SJSA1 (cell line): ENCODE measurements at regions not wholly inside any gene's neighbourhood (a gene's known extent, or its start where the extent isn't known, plus 50 kb on each side); places are given as distances from the start of the nearest gene placed in this dataset.

ENCODE experiments used
- DNase-seq, 2 experiments: peaks; one replicate each; pipeline ENCODE4 v3.0.0-alpha.2; 2015 to 2020; ENCODE audit warnings: low spot score in 2 of 2, low read depth in 1 of 2
- H3K27ac ChIP-seq: fragments of 250-450 bp; sonication (Bioruptor Pico); 2 replicates; pipeline ENCODE4 v1.5.1; 2020; ENCODE audit warnings: mild to moderate bottlenecking, moderate library complexity
- H3K27me3 ChIP-seq: fragments of 250-450 bp; sonication (Bioruptor Pico); replicated peaks from 2 replicates; pipeline ENCODE4 v1.5.1; 2020; ENCODE audit warnings: mild to moderate bottlenecking, moderate library complexity
- H3K36me3 ChIP-seq: fragments of 250-450 bp; sonication (Bioruptor Pico); 2 replicates; pipeline ENCODE4 v1.5.1; 2020; ENCODE audit warnings: mild to moderate bottlenecking
- H3K4me1 ChIP-seq: fragments of 250-450 bp; sonication (Bioruptor Pico); replicated peaks from 2 replicates; pipeline ENCODE4 v1.6.1; 2021; ENCODE audit warnings: mild to moderate bottlenecking
- H3K4me3 ChIP-seq: fragments of 250-450 bp; sonication (Bioruptor Pico); 2 replicates; pipeline ENCODE4 v1.5.1; 2020; ENCODE audit warnings: mild to moderate bottlenecking
- H3K9me3 ChIP-seq: fragments of 250-450 bp; sonication (Bioruptor Pico); replicated peaks from 2 replicates; pipeline ENCODE4 v1.5.1; 2020; ENCODE audit warnings: mild to moderate bottlenecking

DNA sequence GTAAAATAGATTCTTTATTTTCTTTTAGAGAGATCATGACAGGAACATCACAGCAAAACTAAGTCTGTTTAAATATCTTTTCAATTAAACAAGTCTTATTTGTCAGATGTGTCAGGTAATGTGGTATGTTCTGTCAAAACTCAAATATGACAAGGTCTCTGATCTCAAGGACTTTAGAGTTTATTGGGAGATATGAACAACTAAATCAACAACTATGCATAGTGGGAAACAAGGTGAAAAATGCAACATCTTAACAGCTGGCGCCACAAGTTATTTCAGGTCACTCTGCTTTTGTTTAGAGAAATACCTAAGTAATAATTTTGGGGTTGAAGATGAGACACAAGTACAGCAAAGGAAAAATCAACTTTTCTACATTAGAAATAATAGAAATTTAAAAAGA, 779.4 kb upstream of the ADGRL4 start:
- no peaks in the 10 kb centered on the region for H3K9me3 ChIP-seq
- no peak overlapping the region for H3K4me3 ChIP-seq
- DNase-seq, result no peak

DNA sequence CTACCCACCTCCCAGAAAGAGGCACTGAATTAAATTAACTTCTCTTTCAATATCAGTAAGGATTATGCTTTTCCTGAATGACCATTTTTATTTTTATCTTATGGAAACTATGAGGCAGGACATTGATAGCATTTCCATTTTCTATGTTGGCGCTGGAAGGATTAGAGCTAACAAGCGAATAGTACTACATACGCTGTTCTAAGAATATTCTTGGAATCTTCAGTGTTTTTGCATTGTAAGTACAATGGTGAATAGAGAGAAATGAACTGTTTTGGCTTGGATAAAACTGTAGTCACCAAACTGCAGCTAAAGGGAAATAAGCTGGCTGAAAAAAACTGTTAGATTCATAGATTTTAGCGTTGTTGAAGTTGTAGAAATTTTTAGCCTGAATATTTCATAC, 779.0 kb upstream of the ADGRL4 start:
- Histone ChIP-seq H3K27ac (no peak overlapping the region), H3K9me3 (no peaks in the 10 kb centered on the region), H3K4me3 (no peak overlapping the region), H3K27me3 (no peaks in the 10 kb centered on the region), H3K4me1 (no peaks in the 10 kb centered on the region), H3K36me3 (no peaks in the 10 kb centered on the region)
- DNase-seq, result no peak

More for the DNA sequence above, 779.4 kb upstream of the ADGRL4 start:
- Histone ChIP-seq H3K36me3 (no peaks in the 10 kb centered on the region), H3K27me3 (no peaks in the 10 kb centered on the region), H3K27ac (no peak overlapping the region), H3K4me1 (no peaks in the 10 kb centered on the region)

DNA sequence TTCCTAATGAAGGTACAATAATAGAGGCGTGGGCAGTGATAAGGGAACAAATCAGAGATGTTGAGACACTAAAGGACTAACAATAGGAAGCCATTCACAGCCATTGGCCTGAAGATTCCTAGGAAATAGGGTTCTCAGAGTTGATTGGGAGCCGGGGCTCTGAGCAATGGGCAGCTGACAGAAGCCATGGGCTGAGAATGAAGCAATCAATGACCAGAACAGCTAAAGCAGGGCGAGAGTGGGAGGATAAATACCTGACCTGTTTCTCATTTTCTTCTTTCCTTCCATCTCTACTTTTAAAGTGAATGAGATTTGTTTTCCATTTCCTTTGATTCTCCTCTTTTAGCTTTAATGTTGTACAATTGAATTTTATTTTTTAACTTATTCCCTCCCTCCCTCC, 774.7 kb upstream of the ADGRL4 start:
- no peak for DNase-seq
- H3K27me3 ChIP-seq, result no peaks in the 10 kb centered on the region

DNA sequence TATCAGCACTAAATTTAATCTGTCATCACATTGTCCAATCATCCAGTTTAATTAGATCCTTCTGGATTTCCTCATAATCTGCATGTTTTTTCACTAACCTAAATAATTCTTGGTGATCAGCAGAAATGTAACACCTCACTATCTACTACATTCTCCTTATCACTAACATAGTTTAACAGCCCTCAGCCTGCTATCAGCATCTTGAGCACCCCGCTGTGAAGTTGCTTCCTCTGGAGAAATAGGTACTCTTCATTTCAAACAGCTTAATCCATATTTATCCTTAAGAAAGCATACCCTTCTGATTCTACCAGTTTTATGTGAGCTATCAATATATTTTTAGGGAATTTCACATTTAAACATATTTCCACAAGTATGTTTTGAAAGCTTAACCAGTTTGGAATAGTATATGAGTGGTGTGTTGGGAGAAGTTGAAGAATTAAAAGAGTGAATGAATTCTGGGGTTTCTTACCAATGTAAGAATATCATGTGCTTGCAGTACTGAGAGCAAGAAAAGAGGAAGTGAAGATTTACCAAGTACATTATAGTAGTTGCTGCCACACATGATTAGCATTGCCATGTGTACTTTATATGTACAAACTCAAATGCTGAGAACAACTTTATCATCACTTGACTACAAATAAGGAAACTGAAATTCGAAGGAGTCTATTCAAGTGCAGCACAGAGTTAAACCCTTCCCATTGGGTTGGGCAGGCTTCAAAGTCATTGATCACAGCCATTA, 771.1 kb upstream of the ADGRL4 start:
- H3K36me3 ChIP-seq, result no peaks in the 10 kb centered on the region
- H3K27ac ChIP-seq, result no peak overlapping the region
- no peak for DNase-seq
- no peaks in the 10 kb centered on the region for H3K9me3 ChIP-seq
- H3K4me3 ChIP-seq, result no peak overlapping the region
- no peaks in the 10 kb centered on the region for H3K27me3 ChIP-seq
- no peaks in the 10 kb centered on the region for H3K4me1 ChIP-seq

More for the DNA sequence above, 774.7 kb upstream of the ADGRL4 start:
- Histone ChIP-seq H3K27ac (no peak overlapping the region), H3K9me3 (no peaks in the 10 kb centered on the region), H3K36me3 (no peaks in the 10 kb centered on the region), H3K4me1 (no peaks in the 10 kb centered on the region), H3K4me3 (no peak overlapping the region)

DNA sequence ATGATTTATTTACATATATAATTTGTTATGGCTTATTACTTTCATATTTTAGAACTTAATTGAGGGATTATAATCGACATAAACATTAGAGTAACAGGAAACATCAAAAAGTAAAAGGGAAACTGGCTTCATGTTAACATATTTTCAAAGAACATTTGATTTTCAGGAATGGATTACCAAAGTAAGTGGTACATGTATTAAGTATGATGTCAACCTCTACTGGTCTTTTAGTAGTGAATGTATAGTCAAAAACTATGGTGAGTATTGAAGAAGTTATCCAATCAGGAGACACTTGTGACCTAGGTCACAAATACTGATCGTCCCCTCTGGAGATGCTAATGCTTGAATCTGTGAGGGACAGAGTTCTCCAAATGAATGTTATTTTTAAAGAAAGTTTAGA, 768.9 kb upstream of the ADGRL4 start:
- no peak for DNase-seq
- H3K4me3 ChIP-seq, result no peak overlapping the region
- H3K9me3 ChIP-seq, result no peaks in the 10 kb centered on the region
- no peaks in the 10 kb centered on the region for H3K27me3 ChIP-seq
- no peak overlapping the region for H3K27ac ChIP-seq
- H3K4me1 ChIP-seq, result no peaks in the 10 kb centered on the region
- no peaks in the 10 kb centered on the region for H3K36me3 ChIP-seq

DNA sequence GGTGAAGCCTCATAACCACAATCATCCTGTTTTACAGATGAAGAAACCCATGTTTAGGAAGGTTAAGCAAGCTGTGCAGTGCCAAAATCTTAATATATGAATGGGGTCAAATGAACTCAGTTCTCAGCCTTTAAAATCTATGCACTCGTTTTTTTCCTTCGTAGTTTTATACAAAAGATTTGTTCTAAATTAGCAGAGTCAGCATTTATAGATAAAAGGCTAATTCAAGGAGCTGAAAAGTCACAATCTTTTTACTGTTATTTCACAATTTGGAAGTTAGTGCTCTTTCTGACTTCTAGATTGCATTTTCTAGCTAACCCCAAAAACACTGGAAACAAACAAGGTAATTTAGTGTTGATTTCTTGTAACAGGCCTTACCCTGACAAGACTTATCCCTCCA, 766.9 kb upstream of the ADGRL4 start:
- no peaks in the 10 kb centered on the region for H3K4me1 ChIP-seq
- H3K36me3 ChIP-seq, result no peaks in the 10 kb centered on the region
- no peak overlapping the region for H3K27ac ChIP-seq
- H3K9me3 ChIP-seq, result no peaks in the 10 kb centered on the region
- no peak for DNase-seq
- no peaks in the 10 kb centered on the region for H3K27me3 ChIP-seq
- H3K4me3 ChIP-seq, result no peak overlapping the region

DNA sequence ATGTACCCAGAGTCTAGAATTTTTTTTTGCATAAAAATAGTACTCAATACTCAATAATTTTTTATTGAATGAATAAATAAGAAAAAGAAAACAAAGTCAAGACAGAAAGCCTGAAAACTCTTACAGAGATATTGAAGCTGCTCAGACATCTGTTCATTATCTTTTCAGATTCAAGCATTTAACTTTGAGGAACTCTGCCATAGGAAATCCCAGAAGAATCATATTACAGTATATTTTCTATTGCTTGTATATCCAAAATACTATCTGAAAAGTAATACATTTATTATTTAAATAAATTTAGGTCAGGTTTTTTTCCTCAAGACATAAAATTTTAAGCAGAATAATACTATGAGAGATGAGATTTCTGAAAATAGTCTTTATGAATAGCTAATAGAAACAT, 755.9 kb upstream of the ADGRL4 start:
- Histone ChIP-seq H3K4me3 (no peak overlapping the region), H3K4me1 (no peaks in the 10 kb centered on the region), H3K27me3 (no peaks in the 10 kb centered on the region), H3K36me3 (no peaks in the 10 kb centered on the region), H3K9me3 (no peaks in the 10 kb centered on the region), H3K27ac (no peak overlapping the region)
- DNase-seq, result no peak

DNA sequence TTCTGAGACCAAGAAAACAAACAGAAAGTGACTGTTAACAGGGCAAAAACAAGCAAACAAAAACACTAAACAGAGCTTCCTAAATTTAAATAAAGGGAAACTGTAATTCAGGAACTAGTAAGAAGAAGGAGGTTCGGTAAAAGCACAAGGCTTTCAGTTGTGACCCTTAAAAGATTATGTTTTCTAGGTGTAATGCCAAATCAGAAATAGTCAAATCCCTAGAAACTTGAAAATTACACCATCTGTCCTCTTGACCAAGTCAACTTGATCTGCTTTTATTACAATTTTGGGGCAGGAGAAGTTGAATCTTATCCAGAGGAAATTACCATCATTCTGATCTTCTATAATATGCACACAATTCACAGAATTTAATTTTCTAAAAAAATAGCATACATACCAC, 754.0 kb upstream of the ADGRL4 start:
- no peaks in the 10 kb centered on the region for H3K36me3 ChIP-seq
- H3K9me3 ChIP-seq, result no peaks in the 10 kb centered on the region
- H3K4me1 ChIP-seq, result no peaks in the 10 kb centered on the region
- no peak overlapping the region for H3K4me3 ChIP-seq
- no peak overlapping the region for H3K27ac ChIP-seq
- no peaks in the 10 kb centered on the region for H3K27me3 ChIP-seq
- no peak for DNase-seq

DNA sequence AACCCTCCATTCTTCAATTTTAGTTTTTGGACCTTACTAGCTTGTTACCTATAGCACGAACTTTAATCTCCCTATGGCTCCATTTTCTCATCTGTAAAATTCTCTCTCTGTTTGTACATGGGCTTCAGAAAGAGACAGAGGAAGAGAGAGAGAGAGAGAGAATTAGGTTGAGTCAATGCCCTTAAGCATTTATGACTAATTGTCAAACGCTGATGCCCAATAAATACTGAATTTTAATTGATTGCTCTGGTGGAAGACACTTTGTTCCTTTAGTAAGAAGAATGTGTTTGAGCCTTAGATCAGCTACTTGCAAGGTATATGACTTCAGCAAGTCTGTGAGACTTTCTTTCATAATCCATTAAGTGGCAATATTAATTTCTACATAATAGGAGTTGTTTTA, 743.1 kb upstream of the ADGRL4 start:
- no peak for DNase-seq
- no peak overlapping the region for H3K4me3 ChIP-seq
- no peaks in the 10 kb centered on the region for H3K27me3 ChIP-seq
- H3K4me1 ChIP-seq, result no peaks in the 10 kb centered on the region
- H3K36me3 ChIP-seq, result no peaks in the 10 kb centered on the region
- no peak overlapping the region for H3K27ac ChIP-seq
- H3K9me3 ChIP-seq, result no peaks in the 10 kb centered on the region

DNA sequence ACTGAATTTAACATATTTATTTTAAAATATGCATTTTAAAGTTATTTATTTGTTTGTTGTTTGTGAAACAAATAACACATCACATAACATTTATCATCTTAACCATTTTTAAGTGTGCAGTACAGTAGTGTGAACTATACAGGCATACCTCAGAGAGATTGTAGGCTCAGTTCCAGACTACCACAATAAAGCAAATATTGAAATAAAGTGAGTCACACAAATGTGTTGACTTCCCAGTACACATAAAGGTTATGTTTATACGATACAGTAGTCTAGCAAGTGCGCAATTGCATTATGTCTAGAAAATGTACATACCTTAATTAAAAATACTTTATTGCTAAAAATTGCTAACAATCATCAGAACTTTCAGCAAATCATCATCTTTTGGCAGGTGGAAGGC, 739.4 kb upstream of the ADGRL4 start:
- Histone ChIP-seq H3K27me3 (no peaks in the 10 kb centered on the region), H3K9me3 (no peaks in the 10 kb centered on the region), H3K4me1 (no peaks in the 10 kb centered on the region), H3K4me3 (no peak overlapping the region), H3K27ac (no peak overlapping the region), H3K36me3 (no peaks in the 10 kb centered on the region)
- DNase-seq, result no peak

DNA sequence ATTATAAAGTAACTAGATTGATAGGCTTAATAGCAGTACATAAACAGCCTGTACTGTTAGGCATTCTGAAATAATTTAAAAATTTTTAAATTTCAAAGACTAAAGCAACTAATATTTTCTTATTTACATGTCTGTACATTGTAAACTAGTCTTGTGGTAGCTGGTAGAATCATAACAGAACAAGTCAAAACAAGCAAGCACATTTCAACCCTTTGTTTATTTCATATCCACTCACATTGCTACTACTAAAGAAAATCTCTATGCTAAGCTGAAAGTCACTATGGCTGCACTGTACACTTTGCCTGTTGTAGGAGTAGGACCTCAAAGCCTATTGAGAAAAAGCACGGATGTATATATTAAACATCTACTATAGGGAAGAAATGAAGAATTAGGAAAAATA, 738.2 kb upstream of the ADGRL4 start:
- Histone ChIP-seq H3K9me3 (no peaks in the 10 kb centered on the region), H3K36me3 (no peaks in the 10 kb centered on the region), H3K4me3 (no peak overlapping the region), H3K4me1 (no peaks in the 10 kb centered on the region), H3K27me3 (no peaks in the 10 kb centered on the region), H3K27ac (no peak overlapping the region)
- DNase-seq, result no peak

DNA sequence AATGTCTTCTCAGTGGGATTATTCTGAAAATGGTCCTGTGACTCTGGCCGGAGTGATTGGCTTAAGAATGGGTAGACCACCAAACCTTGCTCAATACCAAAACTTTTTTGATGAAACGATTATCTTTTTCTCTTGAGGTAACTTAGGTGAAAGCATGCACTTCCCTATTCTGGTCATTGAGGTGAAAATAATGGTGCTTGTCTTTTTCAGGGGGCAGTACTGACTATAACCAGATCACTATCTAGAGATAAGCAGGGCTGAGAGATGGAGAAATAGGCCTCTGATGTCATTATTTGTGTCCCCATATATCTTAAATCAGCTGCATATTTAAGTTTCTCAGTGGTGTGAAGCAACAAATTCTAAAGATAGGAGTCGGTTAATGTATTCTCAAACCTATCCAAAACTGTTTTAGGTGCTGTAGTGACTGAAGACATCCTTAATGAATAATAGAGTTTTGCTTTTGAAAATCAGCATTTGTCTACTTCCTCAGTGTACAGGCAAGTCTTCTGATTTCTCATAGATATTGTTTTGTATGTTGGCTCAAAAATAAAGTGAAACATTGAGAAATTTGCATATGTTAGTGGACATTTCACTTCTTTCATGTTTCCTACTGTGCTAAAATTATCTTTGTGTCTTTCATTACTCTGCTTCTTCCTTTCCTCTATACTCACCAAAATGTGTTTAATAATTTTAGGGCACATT, 735.3 kb upstream of the ADGRL4 start:
- Histone ChIP-seq H3K9me3 (no peaks in the 10 kb centered on the region), H3K27me3 (no peaks in the 10 kb centered on the region)

DNA sequence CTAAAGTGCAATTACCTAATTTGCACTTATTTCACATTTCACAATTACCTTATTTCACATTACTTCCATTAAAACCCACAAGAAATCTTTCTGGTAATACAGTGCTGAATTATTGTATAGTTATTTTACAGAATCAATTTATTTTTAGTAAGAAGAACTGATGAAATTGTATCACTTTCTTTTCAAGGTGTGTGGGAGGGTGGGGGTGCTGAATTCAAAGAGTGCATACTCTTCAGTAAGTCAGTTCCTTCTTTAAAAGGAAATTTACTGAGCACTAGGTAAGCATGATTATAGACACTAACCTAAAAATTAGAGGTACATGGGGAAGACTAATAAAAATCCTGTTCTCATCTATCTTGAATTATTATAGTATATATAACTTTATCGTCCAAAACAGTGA, 731.6 kb upstream of the ADGRL4 start:
- Histone ChIP-seq H3K36me3 (no peaks in the 10 kb centered on the region), H3K4me1 (no peaks in the 10 kb centered on the region), H3K4me3 (no peak overlapping the region), H3K9me3 (no peaks in the 10 kb centered on the region), H3K27me3 (no peaks in the 10 kb centered on the region), H3K27ac (no peak overlapping the region)
- DNase-seq, result no peak

More for the DNA sequence above, 735.3 kb upstream of the ADGRL4 start:
- Histone ChIP-seq H3K36me3 (no peaks in the 10 kb centered on the region), H3K27ac (no peak overlapping the region), H3K4me1 (no peaks in the 10 kb centered on the region), H3K4me3 (no peak overlapping the region)
- no peak for DNase-seq

DNA sequence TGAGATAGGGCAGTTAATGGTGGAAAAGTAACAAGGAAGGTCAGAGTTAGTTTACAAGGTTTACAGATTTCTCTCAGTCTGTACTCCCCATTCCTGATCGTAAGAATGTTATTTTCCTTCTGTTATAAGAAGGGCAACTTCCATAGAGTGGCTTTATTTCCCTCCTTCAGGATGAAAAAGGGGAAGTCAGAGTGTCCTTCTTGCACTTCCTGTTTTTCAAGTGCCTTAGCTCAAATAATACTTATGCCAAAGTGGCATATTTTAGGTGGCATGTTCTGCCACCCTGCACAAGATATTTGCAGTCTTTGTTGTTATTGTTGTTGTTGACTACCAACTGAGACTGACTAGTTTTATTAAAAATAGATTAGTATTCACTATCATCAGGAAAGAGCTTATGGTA, 730.7 kb upstream of the ADGRL4 start:
- Histone ChIP-seq H3K9me3 (no peaks in the 10 kb centered on the region), H3K27me3 (no peaks in the 10 kb centered on the region), H3K27ac (no peak overlapping the region), H3K4me3 (no peak overlapping the region), H3K36me3 (no peaks in the 10 kb centered on the region), H3K4me1 (no peaks in the 10 kb centered on the region)
- no peak for DNase-seq

DNA sequence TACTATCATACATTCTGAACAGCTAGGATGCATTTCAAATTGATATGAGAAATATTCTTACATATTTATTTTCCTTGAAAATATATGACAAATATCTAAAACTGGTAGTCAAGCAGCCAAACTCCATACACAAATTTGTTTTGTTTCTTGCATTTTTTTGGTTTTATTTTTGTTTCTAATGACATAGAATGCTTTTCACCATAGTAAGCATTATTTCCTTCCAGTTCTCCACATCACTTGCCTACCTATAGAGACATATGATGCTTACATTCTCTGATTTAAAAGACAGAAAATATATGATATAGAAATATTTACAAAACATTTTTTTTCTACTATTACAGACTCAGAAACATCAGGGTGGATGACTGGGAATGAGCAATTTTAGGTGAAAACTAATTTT, 726.4 kb upstream of the ADGRL4 start:
- Histone ChIP-seq H3K27me3 (no peaks in the 10 kb centered on the region), H3K27ac (no peak overlapping the region), H3K4me1 (no peaks in the 10 kb centered on the region), H3K36me3 (no peaks in the 10 kb centered on the region), H3K4me3 (no peak overlapping the region), H3K9me3 (no peaks in the 10 kb centered on the region)
- DNase-seq, result no peak
